Heart left ventricle (tissue), 13 donors: ENCODE measurements at regions not wholly inside any gene's neighbourhood (a gene's known extent, or its start where the extent isn't known, plus 50 kb on each side); places are given as distances from the start of the nearest gene placed in this dataset.

Experiments
- POLR2A ChIP-seq, 2 donors: fragments of 450-650 bp; IDR thresholded peaks; one replicate each; pipeline ENCODE4 v1.6.1; 2017; ENCODE audit warnings: antibody characterized with exemption in 2 of 2, mild to moderate bottlenecking in 2 of 2, moderate library complexity in 2 of 2
- TF ChIP-seq, protein P1 (sequence below), 12 donors: fragments of 200-600 bp; sonication (generic) in 4 of 12; IDR thresholded peaks; one replicate each; pipeline versions ENCODE4 v1.5.0 to v1.8.0; 2018 to 2022; ENCODE audit warnings: antibody characterized with exemption in 12 of 12, mild to moderate bottlenecking in 5 of 12
- donor health status: ischemic (EF 13 %, LVEDD 7.1; RV severe dilation, severe dysfunction).
- donor health status: DM: no; HTN: yes; CAD: no.
- donor health status: DM: no; HTN: no; CAD: no.
- donor health status: ischemic (EF 25% LVEDD 6.9; RV normal size, moderate dysfunction).
- donor health status: ischemic (EF 25% LVEDD 5.7; RV mildly dilated, moderate dysfunction).
- donor health status: ischemic (EF 35%, LVEDD 5.7; RV mildly dilated, moderate dysfunction).
- donor health status: nonischemic (EF 11% LVEDD 7.7; RV severe dilation, severe dysfunction).
- donor health status: DM: yes; HTN: yes; CAD: no.
- donor health status: PGD.
- donor health status: ischemic (EF 29% LVEDD 5.4; RV normal size, mild dysfunction).
- donor health status: nonischemic (EF 23%, LVEDD 6.1; RV moderate dilation, normal function).

DNA sequence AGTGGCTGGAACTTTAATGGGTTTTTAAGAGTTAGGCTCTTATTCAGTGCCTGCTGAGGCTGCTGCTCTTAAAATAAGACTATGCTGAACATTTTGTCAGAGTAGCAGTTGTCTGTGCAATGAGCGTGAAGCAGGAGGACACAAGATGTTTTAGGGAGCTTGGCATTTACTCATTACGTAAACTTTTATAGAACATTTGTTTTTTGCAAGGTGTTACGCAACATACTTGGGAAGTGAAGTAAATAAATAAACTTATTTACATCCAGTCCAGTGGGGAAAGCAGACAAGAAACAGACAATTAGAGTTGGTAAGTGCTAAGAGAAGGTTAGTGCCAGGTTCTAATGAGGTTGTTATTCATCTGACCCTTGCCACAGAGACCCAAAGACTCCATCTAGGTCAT is 226.0 kb downstream of the HINT1 start:
- TF ChIP-seq, protein P1, sequence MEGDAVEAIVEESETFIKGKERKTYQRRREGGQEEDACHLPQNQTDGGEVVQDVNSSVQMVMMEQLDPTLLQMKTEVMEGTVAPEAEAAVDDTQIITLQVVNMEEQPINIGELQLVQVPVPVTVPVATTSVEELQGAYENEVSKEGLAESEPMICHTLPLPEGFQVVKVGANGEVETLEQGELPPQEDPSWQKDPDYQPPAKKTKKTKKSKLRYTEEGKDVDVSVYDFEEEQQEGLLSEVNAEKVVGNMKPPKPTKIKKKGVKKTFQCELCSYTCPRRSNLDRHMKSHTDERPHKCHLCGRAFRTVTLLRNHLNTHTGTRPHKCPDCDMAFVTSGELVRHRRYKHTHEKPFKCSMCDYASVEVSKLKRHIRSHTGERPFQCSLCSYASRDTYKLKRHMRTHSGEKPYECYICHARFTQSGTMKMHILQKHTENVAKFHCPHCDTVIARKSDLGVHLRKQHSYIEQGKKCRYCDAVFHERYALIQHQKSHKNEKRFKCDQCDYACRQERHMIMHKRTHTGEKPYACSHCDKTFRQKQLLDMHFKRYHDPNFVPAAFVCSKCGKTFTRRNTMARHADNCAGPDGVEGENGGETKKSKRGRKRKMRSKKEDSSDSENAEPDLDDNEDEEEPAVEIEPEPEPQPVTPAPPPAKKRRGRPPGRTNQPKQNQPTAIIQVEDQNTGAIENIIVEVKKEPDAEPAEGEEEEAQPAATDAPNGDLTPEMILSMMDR (IDR thresholded peaks at IDR 0.05), result no peak
- TF ChIP-seq POLR2A (IDR thresholded peaks at IDR 0.05), result no peak
